Transverse colon (tissue), 3 donors: ENCODE measurements at regions not wholly inside any gene's neighbourhood (a gene's known extent, or its start where the extent isn't known, plus 50 kb on each side); places are given as distances from the start of the nearest gene placed in this dataset.
"Not testable (repeated sequence)": the region's sequence is repeated elsewhere in the genome, so short reads cannot be mapped to it uniquely, and the experiment has no call there.

Source experiments
- POLR2A ChIP-seq: fragments of 450-650 bp; IDR thresholded peaks from one replicate; pipeline ENCODE4 v1.6.1; 2016; ENCODE audit warnings: antibody characterized with exemption, mild to moderate bottlenecking, moderate library complexity
- TF ChIP-seq, protein P1 (sequence below), 5 experiments: fragments of 200-600 bp in 3 of 5; fragments of 450-650 bp in 2 of 5; sonication (generic) in 3 of 5; IDR thresholded peaks; 1 replicate in 2 of 5; 2 replicates in 3 of 5; pipeline ENCODE4 v1.5.1; 2016 to 2017; ENCODE audit warnings: antibody characterized with exemption in 5 of 5, inconsistent platforms in 3 of 5, mild to moderate bottlenecking in 2 of 5, moderate library complexity in 1 of 5

DNA sequence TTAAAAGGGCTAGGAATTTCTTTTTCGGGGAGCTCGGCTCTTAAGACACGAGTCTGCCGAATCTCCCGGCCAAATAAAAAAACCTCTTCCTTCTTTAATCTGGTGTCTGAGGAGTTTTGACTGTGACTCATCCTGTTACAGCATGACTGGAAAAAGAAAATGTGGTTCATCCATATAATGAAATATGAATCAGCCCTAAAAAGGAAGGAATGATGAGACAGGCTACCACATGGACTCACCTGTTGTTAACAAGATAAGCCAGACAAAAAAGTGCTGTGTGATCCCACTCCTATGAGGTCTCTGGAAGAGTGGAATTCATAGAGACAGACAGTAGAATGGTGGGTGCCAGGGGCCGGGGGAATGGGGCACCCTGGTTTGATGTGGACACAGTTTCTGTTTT is 257.0 kb upstream of the PLCXD1 start:
- TF ChIP-seq, protein P1, sequence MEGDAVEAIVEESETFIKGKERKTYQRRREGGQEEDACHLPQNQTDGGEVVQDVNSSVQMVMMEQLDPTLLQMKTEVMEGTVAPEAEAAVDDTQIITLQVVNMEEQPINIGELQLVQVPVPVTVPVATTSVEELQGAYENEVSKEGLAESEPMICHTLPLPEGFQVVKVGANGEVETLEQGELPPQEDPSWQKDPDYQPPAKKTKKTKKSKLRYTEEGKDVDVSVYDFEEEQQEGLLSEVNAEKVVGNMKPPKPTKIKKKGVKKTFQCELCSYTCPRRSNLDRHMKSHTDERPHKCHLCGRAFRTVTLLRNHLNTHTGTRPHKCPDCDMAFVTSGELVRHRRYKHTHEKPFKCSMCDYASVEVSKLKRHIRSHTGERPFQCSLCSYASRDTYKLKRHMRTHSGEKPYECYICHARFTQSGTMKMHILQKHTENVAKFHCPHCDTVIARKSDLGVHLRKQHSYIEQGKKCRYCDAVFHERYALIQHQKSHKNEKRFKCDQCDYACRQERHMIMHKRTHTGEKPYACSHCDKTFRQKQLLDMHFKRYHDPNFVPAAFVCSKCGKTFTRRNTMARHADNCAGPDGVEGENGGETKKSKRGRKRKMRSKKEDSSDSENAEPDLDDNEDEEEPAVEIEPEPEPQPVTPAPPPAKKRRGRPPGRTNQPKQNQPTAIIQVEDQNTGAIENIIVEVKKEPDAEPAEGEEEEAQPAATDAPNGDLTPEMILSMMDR (IDR thresholded peaks at IDR 0.05): not testable (repeated sequence)
- TF ChIP-seq POLR2A: not testable (repeated sequence)
